Loucy (cell line): ENCODE measurements at regions not wholly inside any gene's neighbourhood (a gene's known extent, or its start where the extent isn't known, plus 50 kb on each side); places are given as distances from the start of the nearest gene placed in this dataset.

Source experiments
- CTCF ChIP-seq: fragments of 200-600 bp; sonication (generic); conservative IDR thresholded peaks from 2 replicates; pipeline ENCODE4 v1.5.1; 2014; ENCODE audit warnings: mild to moderate bottlenecking, antibody characterized with exemption, low read length
- EZH2phosphoT487 ChIP-seq: fragments of 200-600 bp; IDR thresholded peaks from 2 replicates; pipeline ENCODE4 v1.6.1; 2018; ENCODE audit warnings: antibody characterized with exemption, mild to moderate bottlenecking, moderate library complexity, borderline replicate concordance

- TF ChIP-seq CTCF (no peak), EZH2phosphoT487 (no peak)
These were observed 167.7 kb upstream of the MYCN start for GRCh38 chr2:15772681-15773080.
